ENCODE measurements at regions not wholly inside any gene's neighbourhood (a gene's known extent, or its start where the extent isn't known, plus 50 kb on each side); places are given as distances from the start of the nearest gene placed in this dataset.
A peak's percentile ranks its signal among the peaks of the same experiment; 100 is the strongest.

DNA sequence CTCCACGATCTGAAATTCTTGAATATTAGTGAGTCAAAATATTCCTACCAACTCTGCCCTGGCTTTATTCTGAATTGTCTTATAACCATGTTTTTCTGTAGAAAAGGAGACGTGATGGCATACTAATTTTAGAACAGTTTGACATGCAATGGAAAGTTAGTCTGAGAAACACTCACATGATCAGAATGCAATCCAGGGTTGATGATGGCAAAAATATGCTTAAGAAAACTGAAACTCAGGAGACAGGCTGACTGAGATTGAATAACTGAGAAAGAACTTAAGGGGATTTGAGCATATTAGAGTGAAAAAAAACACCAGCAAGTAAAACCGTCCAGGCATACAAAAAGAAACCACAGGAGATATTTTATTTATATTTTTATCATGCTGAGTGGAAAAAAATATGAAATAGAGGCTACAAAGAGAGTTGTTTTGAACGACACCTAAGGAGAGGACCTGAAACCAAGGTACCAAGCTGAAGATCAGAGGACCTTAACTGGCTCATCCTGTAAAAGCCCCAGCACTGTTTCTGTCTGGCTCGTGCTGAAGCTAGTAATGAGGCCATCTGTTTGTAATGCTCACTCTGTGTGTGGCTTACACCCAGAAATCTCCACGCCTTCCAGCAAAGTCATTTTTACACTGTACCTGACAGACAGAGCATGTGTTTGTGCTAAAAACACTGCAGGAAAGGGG lies 437.2 kb upstream of the PKDCC start:
- DNase-seq, result no peak

DNA sequence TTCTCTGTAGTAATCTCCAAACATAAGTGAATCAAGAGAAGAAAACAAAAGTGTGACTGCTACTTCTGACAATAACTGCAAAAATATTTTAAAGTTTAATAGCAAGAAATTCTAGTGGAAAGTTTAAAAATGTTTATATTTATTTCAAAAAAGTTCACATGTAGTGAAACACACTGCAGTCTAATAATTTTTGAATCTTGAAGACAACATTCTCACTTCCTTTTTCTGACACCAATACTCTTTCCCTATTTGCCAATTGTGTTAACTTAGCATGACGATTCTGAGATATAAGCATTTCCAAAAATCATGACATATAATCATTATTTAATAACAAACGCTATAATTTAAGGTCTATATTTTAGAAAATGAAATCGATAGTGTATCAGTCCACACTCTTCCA lies 429.1 kb upstream of the PKDCC start:
- no peak for DNase-seq

DNA sequence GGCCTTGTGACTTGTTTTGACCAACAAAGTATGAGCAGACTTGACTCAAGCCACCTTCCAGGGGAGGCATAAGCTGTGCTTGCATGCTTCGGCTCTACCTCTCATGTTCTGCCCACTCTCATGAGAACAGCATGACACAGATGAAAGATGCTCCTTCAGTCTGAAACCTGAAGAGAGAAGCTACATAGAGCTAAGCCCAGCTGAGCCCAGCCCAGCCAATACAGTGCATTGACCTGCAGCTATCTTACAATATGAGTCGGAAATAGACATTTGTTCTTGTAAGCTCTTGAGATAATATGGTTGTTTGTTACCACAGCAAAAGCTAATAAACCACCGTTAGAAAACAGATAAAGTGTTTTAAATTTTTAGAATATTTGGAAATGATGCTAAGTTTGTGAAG lies 426.7 kb upstream of the PKDCC start:
- DNase-seq, result no peak

DNA sequence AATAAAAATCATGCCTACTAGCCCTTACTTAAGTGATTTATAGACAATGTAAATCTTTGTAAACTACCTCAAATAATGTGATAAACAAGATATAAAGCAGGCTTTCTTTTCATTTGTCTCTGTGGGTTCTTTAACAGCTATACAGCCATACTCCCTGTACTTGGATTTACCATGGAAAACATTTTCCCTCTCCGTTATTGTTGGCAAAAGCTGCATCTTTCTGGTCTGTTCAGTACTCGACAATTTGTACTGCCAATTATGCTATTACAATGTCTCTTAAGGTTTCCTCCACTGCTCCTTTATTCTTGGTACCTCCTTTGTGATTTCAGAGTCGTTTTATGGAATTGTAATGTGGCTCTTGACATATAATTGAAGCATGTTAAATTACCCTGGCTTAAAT lies 426.3 kb upstream of the PKDCC start:
- no peak for DNase-seq

DNA sequence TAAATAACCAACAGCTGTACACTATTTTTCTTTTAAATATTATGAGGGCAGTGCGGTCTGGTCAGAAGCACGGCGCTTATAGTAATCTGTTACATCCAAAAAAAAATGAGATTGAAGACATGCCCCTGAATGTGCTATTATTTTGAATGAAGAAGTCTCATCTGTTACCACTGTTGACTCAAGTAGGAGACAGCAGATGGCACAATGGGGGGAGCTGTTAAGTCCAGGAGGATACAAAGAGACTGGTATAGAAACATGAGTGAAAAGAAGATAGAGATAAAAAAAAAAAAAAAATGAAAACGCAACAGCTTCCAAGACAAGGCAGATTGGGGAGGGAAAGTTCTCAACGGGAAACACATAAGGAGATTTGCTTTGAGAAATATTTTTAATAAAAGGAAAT lies 425.5 kb upstream of the PKDCC start:
- no peak for DNase-seq

DNA sequence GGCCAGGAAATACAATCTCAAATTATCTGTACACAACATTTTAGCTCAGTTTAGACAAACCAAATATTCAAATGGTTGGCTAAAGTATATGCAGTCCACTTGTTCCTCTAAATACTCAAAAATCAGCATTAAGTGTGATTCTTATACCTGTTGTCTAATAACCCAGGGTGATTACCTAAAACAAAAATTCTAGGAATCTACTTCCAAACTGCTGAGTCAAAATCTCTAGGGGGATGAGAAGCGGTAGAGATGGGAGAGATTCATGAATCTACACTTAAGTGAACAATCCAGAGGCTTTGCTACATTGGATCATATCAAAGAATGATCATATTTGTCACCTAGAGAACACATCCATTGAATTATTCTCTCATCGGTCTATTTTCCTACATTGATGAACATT lies 420.9 kb upstream of the PKDCC start:
- DNase-seq, result no peak

DNA sequence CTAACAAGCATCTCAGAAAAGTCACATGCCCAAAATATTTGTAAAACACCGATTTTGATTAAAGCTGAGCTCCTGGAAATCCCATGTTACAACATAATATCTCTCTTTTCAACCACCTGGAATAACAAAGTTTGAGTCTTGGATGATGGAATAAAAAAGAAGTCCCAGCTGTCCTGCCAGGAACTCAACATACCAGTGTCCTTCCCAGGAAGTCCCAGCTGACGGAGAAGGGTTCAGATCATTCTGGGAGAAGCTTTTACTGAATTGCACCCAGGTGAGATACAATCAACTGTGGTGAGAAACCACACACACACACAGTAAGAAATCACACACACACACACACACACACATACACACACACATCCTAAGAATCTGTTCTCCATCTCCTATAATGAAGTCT lies 413.1 kb upstream of the PKDCC start:
- DNase-seq, result no peak

DNA sequence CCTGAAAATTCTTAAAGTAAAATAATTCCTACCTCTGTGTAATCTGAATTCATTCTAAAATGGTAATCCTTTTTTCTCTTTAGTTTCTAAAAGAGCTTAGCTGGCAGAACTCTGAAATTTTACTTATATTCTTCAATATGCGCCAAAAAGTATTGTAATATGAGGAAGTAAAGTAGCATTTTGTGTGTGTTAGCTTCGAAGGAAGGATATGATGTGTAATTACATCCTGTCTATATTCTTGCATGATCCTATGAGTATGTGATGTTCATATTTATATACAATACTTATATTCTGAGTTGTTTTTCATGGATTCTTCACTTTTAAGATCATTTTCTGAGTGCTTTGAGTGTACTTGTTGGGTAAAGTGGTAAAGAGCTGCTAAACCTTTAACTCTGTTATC lies 402.9 kb upstream of the PKDCC start:
- DNase-seq, result no peak

DNA sequence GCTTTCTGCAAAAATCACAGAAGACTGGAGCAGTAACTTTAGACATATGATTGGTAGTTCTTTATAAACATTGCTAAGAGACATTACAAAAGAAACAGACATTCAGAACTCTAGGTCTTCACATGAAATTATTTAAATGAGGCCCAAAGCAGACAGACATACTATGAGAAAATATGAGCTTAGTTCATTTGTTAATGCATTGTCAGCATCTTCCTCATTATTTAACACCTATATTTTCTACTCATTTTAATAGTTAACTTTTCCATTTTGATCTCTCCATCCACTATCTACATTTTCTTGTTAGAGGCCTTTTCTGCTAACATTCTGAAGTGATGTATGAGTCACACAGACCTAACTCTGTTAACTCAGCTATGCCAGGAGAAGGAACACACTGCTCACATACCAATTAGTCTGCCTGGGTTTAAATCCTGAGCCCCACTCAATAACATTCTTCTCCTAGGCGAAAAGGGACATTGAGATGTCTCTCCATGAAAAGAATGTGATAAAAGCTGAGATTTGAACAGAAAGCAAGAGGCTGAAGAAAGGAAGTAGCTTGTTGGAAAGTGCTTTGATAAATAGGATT lies 400.3 kb upstream of the PKDCC start:
- DNase-seq, result no peak

DNA sequence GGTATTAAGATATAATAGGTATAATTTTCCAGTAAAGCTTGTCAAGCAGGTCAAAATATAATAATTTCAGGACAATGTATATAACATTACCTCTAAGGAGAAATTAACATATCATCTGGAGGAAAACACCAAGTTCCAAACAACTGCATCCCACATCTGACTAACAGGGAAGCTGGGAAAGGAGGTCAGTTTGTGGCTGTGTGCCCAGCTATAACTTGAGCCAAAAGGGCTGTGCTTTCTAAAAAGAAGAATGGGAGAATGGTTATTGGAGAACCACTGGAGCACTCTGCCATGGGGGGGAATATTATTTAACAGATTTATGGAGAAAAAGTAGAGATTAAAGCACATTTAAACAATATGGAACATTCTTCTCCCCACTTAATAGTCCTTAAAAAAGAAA lies 390.6 kb upstream of the PKDCC start:
- DNase-seq, result no peak

DNA sequence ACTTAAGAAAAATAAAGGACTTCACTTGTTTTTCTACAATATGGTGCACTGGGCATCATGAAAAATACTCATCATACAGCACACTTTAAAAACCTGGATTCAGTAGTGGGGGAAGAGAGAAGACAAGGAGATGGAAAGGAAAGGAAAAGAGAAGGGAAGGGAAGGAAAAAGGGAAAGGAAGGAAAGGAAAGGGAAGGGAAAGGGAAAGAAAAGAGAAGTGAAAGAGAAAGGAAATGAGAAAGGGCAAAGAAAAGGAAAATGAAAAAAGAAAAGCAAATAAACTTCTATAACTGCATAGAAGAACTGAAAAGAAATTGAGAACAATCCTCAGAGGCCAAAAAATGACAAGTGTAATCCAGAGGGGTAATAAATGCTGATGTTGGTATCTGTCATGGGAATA lies 388.1 kb upstream of the PKDCC start:
- no peak for DNase-seq

DNA sequence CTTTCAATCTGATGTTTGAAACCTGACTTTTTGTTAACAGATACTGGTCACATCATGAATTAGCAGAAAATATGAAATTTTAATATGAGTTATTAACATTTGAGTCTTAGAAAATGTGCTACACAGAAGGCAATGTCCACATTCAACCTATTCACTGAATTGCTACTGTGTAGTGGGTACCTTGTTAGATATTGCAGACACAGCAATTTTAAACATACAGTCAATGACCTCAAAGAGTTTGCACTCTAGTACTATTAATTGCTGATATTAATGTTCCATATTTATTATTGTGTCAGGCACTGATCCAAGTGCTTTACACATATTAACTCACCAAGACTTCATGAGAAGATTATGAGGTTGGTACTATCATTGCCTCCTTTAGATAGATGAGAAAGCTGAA lies 385.4 kb upstream of the PKDCC start:
- no peak for DNase-seq

DNA sequence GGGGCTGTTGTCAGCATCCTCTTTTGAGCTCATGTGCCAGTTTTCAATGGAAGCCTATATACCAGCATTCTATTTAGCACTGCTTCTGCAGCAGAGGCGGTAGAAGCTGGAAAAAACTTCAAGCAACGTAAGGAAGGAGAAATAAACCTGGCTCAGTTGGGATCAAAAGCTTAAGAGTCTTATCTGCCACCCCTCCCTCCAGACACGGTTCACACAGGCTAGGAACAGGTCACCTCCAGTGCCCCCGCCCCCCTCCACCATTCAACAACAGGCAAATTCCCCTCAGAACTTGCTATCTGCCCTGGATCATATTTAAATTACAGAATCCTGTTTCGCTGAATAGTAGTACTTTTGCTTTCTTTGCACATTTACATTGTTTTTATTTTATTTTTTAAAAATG lies 384.8 kb upstream of the PKDCC start:
- DNase-seq, result no peak

DNA sequence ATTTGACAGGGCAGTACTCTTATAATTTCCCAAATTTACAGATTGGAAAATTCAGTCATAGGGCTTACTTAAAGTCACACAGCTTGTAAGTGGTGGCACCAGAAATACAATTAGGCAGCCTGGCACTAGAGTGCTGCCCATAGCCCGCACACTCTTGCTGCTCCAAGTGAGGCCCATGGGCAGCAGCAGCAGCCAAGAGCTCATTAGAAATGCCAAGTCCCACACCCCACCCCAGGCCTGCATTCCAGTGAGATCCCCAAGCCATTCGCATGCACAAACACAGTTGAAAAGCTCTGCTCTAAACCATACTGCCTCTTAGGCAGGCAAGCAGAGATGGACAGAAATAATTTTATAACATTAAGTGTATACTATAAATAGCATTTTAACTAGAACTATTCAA lies 379.3 kb upstream of the PKDCC start:
- no peak for DNase-seq

DNA sequence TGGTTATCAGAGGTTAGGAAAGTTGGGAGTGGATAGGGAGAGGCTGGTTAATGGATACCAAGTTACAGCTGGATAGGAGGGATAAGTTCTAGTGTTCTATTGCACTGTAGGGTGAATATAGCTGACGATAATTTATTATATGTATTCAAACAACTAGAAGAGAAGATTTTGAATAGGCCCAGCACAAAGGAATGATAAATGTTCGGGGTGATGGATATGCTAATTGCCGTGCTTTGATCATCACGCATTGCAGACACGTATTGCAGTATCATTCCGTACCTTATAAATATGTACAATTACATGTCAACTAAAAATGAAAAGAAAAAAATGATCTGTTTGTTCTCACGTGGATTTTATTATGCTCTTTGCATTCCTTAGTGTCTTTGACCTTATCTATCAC lies 369.2 kb upstream of the PKDCC start:
- DNase-seq, result no peak

DNA sequence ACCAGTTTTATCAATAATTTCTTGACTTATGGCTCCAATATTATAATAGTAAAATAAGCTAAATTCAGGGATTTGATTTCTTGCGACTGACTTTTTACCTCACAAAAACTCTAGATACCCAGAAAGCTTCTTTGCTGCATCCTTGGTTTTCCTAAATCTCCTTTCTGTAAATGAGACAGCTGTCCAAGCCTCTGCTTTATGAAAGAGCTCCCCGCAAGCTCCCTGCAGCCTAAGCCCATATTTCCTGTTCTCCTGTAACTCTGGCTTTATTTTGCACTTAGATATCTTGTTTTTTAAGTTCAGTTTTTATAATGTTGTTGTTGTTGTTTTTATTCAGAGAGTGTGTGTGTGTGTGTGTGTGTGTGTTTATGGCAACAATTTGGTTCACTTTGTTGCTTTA lies 361.7 kb upstream of the PKDCC start:
- DNase-seq, result no peak

DNA sequence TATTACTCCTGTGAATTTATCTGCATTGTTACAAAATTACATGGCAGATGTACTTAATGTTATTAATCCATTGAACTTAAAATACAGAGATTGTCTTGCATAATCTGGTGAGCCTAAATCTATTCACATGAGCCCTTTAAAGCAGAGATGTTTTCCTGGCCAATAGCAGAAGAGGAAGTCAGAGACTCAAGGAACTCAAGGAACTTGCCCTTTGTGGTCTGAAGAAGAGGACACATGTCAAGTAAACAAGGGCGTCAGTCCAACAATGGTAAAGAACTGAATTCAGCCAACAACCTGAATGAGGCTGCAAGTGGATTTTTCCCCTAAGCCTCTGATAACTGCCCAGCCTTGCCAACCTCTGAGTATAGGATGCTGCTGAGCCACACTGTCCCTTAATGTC lies 356.3 kb upstream of the PKDCC start:
- DNase-seq, result no peak

DNA sequence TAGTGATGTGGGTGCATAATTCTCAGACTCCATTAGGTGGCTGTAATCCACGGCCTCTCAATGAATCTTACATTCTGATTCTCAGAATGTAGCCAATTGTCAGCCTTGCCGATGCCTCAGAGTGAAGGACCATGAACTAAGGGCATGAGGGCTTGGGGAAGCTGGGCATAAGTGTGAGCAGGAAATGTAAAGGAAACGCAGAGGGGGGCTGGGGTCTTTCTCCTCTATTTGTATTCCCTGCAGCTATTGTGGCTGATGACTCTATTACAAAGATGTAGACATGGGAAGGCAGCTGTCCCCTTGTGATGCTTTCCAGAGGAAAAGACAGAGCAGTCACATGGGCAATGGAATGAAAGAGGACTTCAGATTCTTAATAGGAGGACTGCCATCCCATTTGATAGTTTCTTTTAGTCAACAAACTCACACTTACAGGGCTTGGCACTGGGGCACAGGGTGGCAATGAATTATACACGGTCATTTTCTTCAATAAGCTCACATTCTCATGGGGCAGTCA lies 353.2 kb upstream of the PKDCC start:
- no peak for DNase-seq

DNA sequence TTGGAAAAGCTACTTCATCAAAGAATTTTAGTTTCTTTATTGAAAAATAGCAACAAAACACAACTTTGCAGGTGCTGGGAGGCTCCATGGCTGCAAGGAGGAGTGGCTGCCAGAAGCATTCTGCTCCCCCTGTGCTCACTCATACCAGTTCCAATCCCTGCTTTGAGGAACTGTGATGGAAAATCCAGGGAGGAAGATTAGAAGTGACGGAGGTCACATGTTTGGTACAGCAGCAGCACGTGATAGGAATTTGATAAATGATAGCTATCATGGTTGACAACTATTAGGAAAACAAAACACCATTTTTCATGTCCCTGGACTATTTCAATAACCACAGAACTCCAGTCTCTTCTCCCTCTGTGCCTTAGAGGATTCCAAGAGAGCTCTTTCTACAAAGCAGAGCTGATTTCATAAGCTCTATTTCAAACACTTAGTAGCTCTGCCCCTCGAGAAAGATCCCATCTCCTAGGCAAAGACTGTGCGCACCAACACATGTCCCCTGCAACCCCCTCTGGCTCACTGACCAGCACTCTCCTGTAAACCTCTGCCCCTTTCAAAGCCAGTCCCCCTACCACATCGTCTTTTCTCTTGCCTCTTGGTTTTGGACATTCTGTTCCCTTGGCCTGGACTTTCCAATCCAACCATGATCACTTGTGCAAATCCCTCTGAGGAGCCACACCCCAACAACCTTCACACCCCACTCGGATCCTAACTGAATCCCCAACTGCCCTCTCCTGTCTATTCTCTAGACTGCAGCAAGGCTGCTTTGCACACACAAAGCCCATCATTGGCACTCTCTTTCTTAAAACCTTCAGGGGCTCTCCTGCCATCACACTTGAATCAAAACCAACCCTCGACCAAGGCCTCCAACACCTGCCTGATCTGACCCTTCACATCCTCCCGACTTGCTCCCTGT lies 352.4 kb upstream of the PKDCC start:
- DNase-seq, result no peak

DNA sequence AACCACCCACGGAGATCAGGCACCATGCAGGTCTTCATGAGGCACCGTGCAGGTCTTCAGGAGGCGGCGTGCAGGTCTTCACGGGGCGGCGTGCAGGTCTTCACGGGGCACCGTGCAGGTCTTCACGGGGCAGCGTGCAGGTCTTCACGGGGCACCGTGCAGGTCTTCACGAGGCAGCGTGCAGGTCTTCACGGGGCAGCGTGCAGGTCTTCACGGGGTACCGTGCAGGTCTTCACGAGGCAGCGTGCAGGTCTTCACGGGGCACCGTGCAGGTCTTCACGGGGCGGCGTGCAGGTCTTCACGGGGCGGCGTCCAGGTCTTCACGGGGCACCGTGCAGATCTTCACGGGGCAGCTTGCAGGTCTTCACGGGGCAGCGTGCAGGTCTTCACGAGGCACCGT lies 350.4 kb upstream of the PKDCC start:
- DNase-seq, result no peak

DNA sequence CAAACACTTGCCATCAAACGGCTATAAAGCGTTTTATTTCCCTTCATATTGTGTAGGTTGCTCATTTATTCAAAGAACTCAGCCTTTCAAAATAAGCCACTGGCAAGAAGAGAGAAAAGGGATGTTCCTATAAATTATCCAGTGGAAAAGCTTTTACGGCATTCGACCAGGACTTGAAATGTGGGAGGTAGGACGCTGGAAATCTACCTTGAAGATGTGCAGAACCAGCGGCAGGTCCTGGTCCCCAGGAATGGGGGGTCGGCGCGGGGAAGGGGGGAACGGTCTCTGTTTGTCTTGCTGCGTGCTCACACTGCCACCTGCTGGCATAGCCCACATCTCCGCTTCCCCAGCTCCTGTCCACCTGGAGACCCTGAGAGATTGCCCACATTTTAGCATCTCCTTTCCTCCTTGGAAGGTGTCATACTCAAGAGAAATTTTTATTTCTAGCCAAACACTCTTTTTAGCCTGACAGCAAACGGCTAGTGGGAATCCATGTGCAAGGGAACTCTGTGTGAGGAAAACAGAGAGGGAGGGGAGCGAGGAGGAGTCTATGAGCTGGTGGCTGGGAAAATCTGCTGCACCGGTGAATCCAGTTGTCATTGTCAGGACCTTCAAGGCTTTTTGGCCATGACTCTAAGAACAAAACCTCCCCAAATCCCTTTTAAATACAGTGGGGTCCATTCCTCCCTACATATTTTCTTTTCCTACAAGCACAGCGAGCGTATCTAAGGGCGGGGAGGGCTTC lies 349.0 kb upstream of the PKDCC start:
- peak in 1 of 6 experiments; percentile 1 for DNase-seq

DNA sequence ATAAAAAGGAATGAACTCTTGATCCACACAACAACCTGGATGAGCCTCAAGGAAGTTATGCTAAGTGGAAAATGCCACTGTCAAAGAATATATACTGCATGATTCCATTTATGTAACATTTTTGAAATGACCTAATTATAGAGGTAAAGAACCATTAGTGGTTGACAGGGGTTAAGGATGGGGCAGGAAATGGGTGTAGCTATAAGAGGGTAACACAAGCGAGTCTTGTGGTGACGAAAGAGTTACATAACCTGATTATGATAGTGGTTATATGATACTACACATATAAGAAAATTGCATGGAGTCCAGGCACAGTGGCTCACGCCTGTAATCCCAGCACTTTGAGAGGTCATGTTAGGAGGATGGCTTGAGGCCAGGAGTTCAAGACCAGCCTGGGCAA lies 346.6 kb upstream of the PKDCC start:
- DNase-seq, result no peak

DNA sequence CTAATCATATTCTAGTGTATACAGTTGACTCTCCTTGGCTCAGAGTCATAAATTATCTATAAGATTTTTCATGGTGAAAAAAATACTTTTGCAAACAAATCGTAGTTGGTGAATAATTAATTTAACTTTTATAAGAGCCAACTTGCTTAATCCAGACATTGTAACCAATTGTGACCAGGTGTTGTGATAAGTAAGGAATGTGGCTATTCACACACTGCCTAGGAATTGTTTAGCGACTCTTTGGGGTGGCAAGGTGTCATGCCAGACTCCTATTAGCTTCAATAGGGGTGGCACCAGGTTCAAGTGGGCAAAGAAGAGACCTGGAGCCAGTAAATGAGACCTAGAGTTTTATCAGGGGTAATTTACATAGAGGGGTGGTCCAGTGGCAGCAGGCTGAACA lies 344.7 kb upstream of the PKDCC start:
- no peak for DNase-seq

Data from stimulated activated naive CD4-positive, alpha-beta T cell (primary cell).